WTC11 (cell line): ENCODE measurements at regions not wholly inside any gene's neighbourhood (a gene's known extent, or its start where the extent isn't known, plus 50 kb on each side); places are given as distances from the start of the nearest gene placed in this dataset.
A peak's percentile ranks its signal among the peaks of the same experiment; 100 is the strongest.

Experiments
- ATAC-seq: fragments of 200-7000 bp; cut with Tn5 transposase; 2 replicates; pipeline ENCODE4 v1.10.0; 2021; ENCODE audit warnings: mild to moderate bottlenecking, moderate library complexity
- CTCF ChIA-PET: fragments of 300-600 bp; sonication (Branson Sonifier 250); formaldehyde crosslinking; loops from one replicate; lab custom pipeline; 2021; ENCODE audit warnings: antibody characterized with exemption; lab: Charles Lee
- POLR2A ChIA-PET: fragments of 350-600 bp; sonication (Branson Sonifier 250); formaldehyde crosslinking; loops from one replicate; lab custom pipeline; 2021; ENCODE audit warnings: antibody characterized with exemption; lab: Charles Lee
- DNase-seq: peaks from one replicate; pipeline ENCODE4 v3.0.0; 2021; ENCODE audit warnings: low spot score
- H3K27ac Mint-ChIP-seq: 2 replicates; pipeline ENCODE4 v1.8.0; 2021; ENCODE audit warnings: mixed read lengths
- H3K27me3 Mint-ChIP-seq: 2 replicates; pipeline ENCODE4 v1.8.0; 2021; ENCODE audit warnings: low read depth, mild to moderate bottlenecking, moderate library complexity, mixed read lengths
- H3K36me3 Mint-ChIP-seq: 2 replicates; pipeline ENCODE4 v1.8.0; 2021; ENCODE audit warnings: mixed read lengths
- H3K4me1 Mint-ChIP-seq: 2 replicates; pipeline ENCODE4 v1.8.0; 2022; ENCODE audit warnings: mixed read lengths
- H3K4me3 Mint-ChIP-seq: 2 replicates; pipeline ENCODE4 v1.8.0; 2021; ENCODE audit warnings: mild to moderate bottlenecking, moderate library complexity, mixed read lengths
- H3K9me3 Mint-ChIP-seq: 2 replicates; pipeline ENCODE4 v1.8.0; 2021; ENCODE audit warnings: mixed read lengths
- CTCF ChIP-seq: fragments of 200-600 bp; IDR thresholded peaks from 2 replicates; pipeline ENCODE4 v1.8.0; 2022; ENCODE audit warnings: antibody characterized with exemption
- HMGA2 ChIP-seq: fragments of 250-450 bp; sonication (Bioruptor Pico); IDR thresholded peaks from 2 replicates; pipeline ENCODE4 v1.4.0; 2021; ENCODE audit warnings: mild to moderate bottlenecking, moderate library complexity
- KAT7 ChIP-seq: sonication (generic); formaldehyde crosslinking; IDR thresholded peaks from 2 replicates; pipeline ENCODE4 v1.8.1; 2023; ENCODE audit warnings: missing genetic modification reagents, mild to moderate bottlenecking, borderline replicate concordance
- NFATC4 ChIP-seq: fragments of 250-450 bp; sonication (Bioruptor Pico); IDR thresholded peaks from 2 replicates; pipeline ENCODE4 v1.9.0; 2021; ENCODE audit warnings: mild to moderate bottlenecking
- NR1H2 ChIP-seq: sonication (generic); formaldehyde crosslinking; IDR thresholded peaks from 2 replicates; pipeline ENCODE4 v1.9.0; 2021; ENCODE audit warnings: mild to moderate bottlenecking, moderate library complexity, missing genetic modification reagents
- PRDM15 ChIP-seq: sonication (generic); formaldehyde crosslinking; IDR thresholded peaks from 2 replicates; pipeline ENCODE4 v1.8.0; 2022; ENCODE audit warnings: missing genetic modification reagents
- USF2 ChIP-seq: sonication (generic); formaldehyde crosslinking; IDR thresholded peaks from 2 replicates; pipeline ENCODE4 v1.8.1; 2023; ENCODE audit warnings: mild to moderate bottlenecking, missing genetic modification reagents, moderate library complexity
- ZNF121 ChIP-seq: sonication (generic); formaldehyde crosslinking; IDR thresholded peaks from 2 replicates; pipeline ENCODE4 v1.8.0; 2023; ENCODE audit warnings: missing genetic modification reagents
- ZNF263 ChIP-seq: sonication (generic); formaldehyde crosslinking; IDR thresholded peaks from 2 replicates; pipeline ENCODE4 v1.8.1; 2022; ENCODE audit warnings: low read depth, mild to moderate bottlenecking, moderate library complexity, missing genetic modification reagents
- ZNF671 ChIP-seq: fragments of 250-450 bp; sonication (Bioruptor Pico); IDR thresholded peaks from 2 replicates; pipeline ENCODE4 v1.8.0; 2021; ENCODE audit warnings: mild to moderate bottlenecking
- TF ChIP-seq, protein P1 (sequence below): sonication (generic); formaldehyde crosslinking; IDR thresholded peaks from 2 replicates; pipeline ENCODE4 v1.8.0; 2022; ENCODE audit warnings: mild to moderate bottlenecking, missing genetic modification reagents
- TF ChIP-seq, protein P2 (sequence below): fragments of 250-450 bp; sonication (Bioruptor Pico); IDR thresholded peaks from 2 replicates; pipeline ENCODE4 v1.9.0; 2021; ENCODE audit warnings: mild to moderate bottlenecking
- TF ChIP-seq, protein P3 (sequence below): sonication (generic); formaldehyde crosslinking; IDR thresholded peaks from 2 replicates; pipeline ENCODE4 v1.8.0; 2023; ENCODE audit warnings: missing genetic modification reagents
- TF ChIP-seq, protein P4 (sequence below): sonication (generic); formaldehyde crosslinking; IDR thresholded peaks from 2 replicates; pipeline ENCODE4 v1.8.1; 2022; ENCODE audit warnings: missing genetic modification reagents, borderline replicate concordance

GRCh38 chr2:139992711-139993345 lies 1212.6 kb upstream of the NXPH2 start (continued):
- TF ChIP-seq, protein P1, sequence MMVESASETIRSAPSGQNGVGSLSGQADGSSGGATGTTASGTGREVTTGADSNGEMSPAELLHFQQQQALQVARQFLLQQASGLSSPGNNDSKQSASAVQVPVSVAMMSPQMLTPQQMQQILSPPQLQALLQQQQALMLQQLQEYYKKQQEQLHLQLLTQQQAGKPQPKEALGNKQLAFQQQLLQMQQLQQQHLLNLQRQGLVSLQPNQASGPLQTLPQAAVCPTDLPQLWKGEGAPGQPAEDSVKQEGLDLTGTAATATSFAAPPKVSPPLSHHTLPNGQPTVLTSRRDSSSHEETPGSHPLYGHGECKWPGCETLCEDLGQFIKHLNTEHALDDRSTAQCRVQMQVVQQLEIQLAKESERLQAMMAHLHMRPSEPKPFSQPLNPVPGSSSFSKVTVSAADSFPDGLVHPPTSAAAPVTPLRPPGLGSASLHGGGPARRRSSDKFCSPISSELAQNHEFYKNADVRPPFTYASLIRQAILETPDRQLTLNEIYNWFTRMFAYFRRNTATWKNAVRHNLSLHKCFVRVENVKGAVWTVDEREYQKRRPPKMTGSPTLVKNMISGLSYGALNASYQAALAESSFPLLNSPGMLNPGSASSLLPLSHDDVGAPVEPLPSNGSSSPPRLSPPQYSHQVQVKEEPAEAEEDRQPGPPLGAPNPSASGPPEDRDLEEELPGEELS (CRISPR knock-in tag), result no peak
- TF ChIP-seq PRDM15 (CRISPR knock-in tag), result no peak
- no peak for TF ChIP-seq NR1H2 (CRISPR knock-in tag)

DNA sequence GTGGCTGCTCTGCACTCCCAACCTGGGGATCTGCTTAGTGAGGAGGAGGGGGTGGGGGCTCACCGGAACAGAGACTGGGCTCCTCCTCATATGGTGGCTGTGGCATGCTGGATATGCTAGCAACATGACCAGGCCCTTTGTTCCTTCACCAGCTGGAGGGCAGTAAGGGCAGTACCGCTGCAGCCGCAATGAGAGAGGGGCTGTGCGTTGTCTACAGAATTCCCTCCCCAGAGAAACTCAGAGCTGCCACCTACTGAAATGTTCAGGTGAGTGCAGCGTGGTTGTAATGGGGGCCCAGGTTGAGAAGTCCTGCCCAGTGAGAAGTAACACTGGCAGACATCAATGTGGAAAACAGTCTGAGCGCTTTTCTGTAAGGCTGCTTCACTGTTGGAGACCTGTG lies 1211.9 kb upstream of the NXPH2 start:
- peaks cover 14% of the 10 kb centered on the region for H3K9me3 Mint-ChIP-seq
- ATAC-seq, result peak; percentile 98
- TF ChIP-seq, protein P2, sequence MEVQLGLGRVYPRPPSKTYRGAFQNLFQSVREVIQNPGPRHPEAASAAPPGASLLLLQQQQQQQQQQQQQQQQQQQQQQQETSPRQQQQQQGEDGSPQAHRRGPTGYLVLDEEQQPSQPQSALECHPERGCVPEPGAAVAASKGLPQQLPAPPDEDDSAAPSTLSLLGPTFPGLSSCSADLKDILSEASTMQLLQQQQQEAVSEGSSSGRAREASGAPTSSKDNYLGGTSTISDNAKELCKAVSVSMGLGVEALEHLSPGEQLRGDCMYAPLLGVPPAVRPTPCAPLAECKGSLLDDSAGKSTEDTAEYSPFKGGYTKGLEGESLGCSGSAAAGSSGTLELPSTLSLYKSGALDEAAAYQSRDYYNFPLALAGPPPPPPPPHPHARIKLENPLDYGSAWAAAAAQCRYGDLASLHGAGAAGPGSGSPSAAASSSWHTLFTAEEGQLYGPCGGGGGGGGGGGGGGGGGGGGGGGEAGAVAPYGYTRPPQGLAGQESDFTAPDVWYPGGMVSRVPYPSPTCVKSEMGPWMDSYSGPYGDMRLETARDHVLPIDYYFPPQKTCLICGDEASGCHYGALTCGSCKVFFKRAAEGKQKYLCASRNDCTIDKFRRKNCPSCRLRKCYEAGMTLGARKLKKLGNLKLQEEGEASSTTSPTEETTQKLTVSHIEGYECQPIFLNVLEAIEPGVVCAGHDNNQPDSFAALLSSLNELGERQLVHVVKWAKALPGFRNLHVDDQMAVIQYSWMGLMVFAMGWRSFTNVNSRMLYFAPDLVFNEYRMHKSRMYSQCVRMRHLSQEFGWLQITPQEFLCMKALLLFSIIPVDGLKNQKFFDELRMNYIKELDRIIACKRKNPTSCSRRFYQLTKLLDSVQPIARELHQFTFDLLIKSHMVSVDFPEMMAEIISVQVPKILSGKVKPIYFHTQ (CRISPR knock-in tag), result no peak
- TF ChIP-seq ZNF121 (CRISPR knock-in tag) (no peak), NFATC4 (CRISPR knock-in tag) (no peak), ZNF263 (no peak), ZNF671 (no peak), CTCF (no peak), HMGA2 (CRISPR knock-in tag) (no peak), KAT7 (CRISPR knock-in tag) (no peak), USF2 (no peak)
- TF ChIP-seq, protein P3, sequence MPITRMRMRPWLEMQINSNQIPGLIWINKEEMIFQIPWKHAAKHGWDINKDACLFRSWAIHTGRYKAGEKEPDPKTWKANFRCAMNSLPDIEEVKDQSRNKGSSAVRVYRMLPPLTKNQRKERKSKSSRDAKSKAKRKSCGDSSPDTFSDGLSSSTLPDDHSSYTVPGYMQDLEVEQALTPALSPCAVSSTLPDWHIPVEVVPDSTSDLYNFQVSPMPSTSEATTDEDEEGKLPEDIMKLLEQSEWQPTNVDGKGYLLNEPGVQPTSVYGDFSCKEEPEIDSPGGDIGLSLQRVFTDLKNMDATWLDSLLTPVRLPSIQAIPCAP, result no peak
- TF ChIP-seq, protein P4, sequence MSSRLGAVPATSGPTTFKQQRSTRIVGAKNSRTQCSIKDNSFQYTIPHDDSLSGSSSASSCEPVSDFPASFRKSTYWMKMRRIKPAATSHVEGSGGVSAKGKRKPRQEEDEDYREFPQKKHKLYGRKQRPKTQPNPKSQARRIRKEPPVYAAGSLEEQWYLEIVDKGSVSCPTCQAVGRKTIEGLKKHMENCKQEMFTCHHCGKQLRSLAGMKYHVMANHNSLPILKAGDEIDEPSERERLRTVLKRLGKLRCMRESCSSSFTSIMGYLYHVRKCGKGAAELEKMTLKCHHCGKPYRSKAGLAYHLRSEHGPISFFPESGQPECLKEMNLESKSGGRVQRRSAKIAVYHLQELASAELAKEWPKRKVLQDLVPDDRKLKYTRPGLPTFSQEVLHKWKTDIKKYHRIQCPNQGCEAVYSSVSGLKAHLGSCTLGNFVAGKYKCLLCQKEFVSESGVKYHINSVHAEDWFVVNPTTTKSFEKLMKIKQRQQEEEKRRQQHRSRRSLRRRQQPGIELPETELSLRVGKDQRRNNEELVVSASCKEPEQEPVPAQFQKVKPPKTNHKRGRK, result no peak
- TF ChIP-seq, all 79 proteins: peak for 0
- Mint-ChIP-seq H3K27ac (no peak overlapping the region), H3K4me3 (no peak overlapping the region), H3K27me3 (peaks cover 7% of the 10 kb centered on the region), H3K4me1 (peaks cover 9% of the 10 kb centered on the region), H3K36me3 (no peaks in the 10 kb centered on the region; the same call in 1 of the 2 replicates)
- POLR2A ChIA-PET, result no interaction called here
- DNase-seq, result peak; percentile 66
- CTCF ChIA-PET, result interaction anchor here (0.8 to 1.4 kb wide), 5 partner anchors 251 to 513 kb away, joined by 3 to 5 read pairs (median 3); no protein-coding TSS in a partner anchor
